Lower lobe of right lung (tissue), 2 donors: ENCODE measurements at regions not wholly inside any gene's neighbourhood (a gene's known extent, or its start where the extent isn't known, plus 50 kb on each side); places are given as distances from the start of the nearest gene placed in this dataset.

Source experiments
- ATAC-seq, 2 donors: fragments of 200-7000 bp; cut with Tn5 transposase; one replicate each; pipeline ENCODE4 v1.9.1; 2020 to 2022; ENCODE audit warnings: mild to moderate bottlenecking in 2 of 2, moderate library complexity in 2 of 2
- DNase-seq: peaks from one replicate; pipeline ENCODE4 v3.0.0-alpha.2; 2020
- H3K27ac ChIP-seq: fragments of 200-600 bp; one replicate; pipeline ENCODE4 v1.8.0; 2022
- H3K27me3 ChIP-seq: fragments of 200-600 bp; one replicate; pipeline ENCODE4 v1.8.0; 2022; ENCODE audit warnings: low read depth
- H3K36me3 ChIP-seq: fragments of 200-600 bp; one replicate; pipeline ENCODE4 v1.8.0; 2022; ENCODE audit warnings: mild to moderate bottlenecking
- H3K4me1 ChIP-seq: fragments of 200-600 bp; one replicate; pipeline ENCODE4 v1.8.0; 2022
- H3K4me3 ChIP-seq: fragments of 200-600 bp; one replicate; pipeline ENCODE4 v1.8.0; 2022; ENCODE audit warnings: mild to moderate bottlenecking
- H3K9me3 ChIP-seq: fragments of 200-600 bp; one replicate; pipeline ENCODE4 v1.8.0; 2022
- intact Hi-C: fragments of 100-400 bp; cut with DNase I; formaldehyde crosslinking; loops from one replicate; pipeline ENCODE4 v1.11.0; 2022
- TF ChIP-seq, protein P1 (sequence below): fragments of 200-600 bp; IDR thresholded peaks from one replicate; pipeline ENCODE4 v1.8.0; 2022; ENCODE audit warnings: antibody characterized with exemption, mild to moderate bottlenecking
- donor health status: DM: no; HTN: yes; CAD: no; lungs with severe emphysema.

GRCh38 chr11:25941353-25941752, 390.6 kb upstream of the ANO3 start:
- intact Hi-C loops = no loop called here
- DNase-seq = no peak

GRCh38 chr11:25943031-25943430, 388.9 kb upstream of the ANO3 start:
- H3K4me1 ChIP-seq = no peaks in the 10 kb centered on the region
- no peaks in the 10 kb centered on the region for H3K9me3 ChIP-seq
- H3K4me3 ChIP-seq = no peak overlapping the region
- H3K36me3 ChIP-seq = no peaks in the 10 kb centered on the region
- DNase-seq = no peak
- H3K27ac ChIP-seq = no peak overlapping the region
- H3K27me3 ChIP-seq = no peaks in the 10 kb centered on the region
- intact Hi-C loops = no loop called here
- peak in 1 of 2 donors; percentile 56 for ATAC-seq
- TF ChIP-seq, protein P1, sequence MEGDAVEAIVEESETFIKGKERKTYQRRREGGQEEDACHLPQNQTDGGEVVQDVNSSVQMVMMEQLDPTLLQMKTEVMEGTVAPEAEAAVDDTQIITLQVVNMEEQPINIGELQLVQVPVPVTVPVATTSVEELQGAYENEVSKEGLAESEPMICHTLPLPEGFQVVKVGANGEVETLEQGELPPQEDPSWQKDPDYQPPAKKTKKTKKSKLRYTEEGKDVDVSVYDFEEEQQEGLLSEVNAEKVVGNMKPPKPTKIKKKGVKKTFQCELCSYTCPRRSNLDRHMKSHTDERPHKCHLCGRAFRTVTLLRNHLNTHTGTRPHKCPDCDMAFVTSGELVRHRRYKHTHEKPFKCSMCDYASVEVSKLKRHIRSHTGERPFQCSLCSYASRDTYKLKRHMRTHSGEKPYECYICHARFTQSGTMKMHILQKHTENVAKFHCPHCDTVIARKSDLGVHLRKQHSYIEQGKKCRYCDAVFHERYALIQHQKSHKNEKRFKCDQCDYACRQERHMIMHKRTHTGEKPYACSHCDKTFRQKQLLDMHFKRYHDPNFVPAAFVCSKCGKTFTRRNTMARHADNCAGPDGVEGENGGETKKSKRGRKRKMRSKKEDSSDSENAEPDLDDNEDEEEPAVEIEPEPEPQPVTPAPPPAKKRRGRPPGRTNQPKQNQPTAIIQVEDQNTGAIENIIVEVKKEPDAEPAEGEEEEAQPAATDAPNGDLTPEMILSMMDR = no peak

More at GRCh38 chr11:25941353-25941752, 390.6 kb upstream of the ANO3 start:
- no peaks in the 10 kb centered on the region for H3K36me3 ChIP-seq
- no peaks in the 10 kb centered on the region for H3K27me3 ChIP-seq
- ATAC-seq = no peak
- no peak overlapping the region for H3K4me3 ChIP-seq
- no peak overlapping the region for H3K27ac ChIP-seq
- TF ChIP-seq, protein P1 = no peak
- no peaks in the 10 kb centered on the region for H3K9me3 ChIP-seq
- no peaks in the 10 kb centered on the region for H3K4me1 ChIP-seq

GRCh38 chr11:25943777-25944661, 387.9 kb upstream of the ANO3 start:
- H3K36me3 ChIP-seq = no peaks in the 10 kb centered on the region
- H3K4me1 ChIP-seq = no peaks in the 10 kb centered on the region
- H3K27me3 ChIP-seq = no peaks in the 10 kb centered on the region
- no peak overlapping the region for H3K27ac ChIP-seq
- H3K9me3 ChIP-seq = no peaks in the 10 kb centered on the region
- DNase-seq = no peak
- no peak overlapping the region for H3K4me3 ChIP-seq
- TF ChIP-seq, protein P1 = no peak
- ATAC-seq = peak; percentile 40 to 48
- intact Hi-C loops = no loop called here

DNA sequence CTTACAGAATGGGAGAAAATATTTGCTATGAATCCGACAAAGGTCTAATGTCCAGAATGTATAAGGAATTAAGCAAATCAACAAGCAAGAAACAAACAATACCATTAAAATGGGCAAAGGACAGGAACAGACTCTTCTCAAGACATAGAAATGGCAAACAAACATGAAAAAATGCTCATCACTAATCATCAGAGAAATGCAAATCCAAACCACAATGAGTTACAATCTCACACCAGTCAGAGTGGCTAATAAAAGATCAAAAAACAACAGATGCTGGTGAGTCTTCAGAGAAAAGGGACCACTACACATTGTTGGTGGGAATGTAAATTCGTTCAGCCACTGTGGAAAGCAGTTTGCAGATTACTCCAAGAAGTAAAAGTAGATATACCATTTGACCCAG, 382.0 kb upstream of the ANO3 start:
- Histone ChIP-seq H3K36me3 (no peaks in the 10 kb centered on the region), H3K9me3 (no peaks in the 10 kb centered on the region), H3K4me3 (no peak overlapping the region), H3K27ac (no peak overlapping the region), H3K27me3 (no peaks in the 10 kb centered on the region), H3K4me1 (no peaks in the 10 kb centered on the region)
- no peak for ATAC-seq
- no peak for DNase-seq
- intact Hi-C loops = no loop called here
- TF ChIP-seq, protein P1 = no peak

DNA sequence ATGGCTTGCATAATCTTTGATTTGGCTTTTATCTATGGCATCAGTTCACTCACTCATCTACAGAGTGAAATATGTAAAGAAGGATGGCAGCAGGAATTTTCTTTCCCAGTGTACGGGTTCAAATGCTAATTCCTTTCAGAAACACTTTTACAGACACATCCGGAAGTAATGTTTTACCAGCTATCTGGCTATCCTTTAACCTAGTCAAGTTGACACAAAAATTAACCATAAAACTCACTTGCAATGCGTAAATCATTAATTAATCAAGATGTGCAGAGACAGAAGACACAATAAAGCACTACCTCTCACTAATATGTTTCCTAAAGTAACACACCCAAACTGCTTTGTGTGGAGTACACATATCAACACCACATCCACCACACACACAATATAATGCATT, 378.9 kb upstream of the ANO3 start:
- Histone ChIP-seq H3K4me1 (no peaks in the 10 kb centered on the region), H3K27me3 (no peaks in the 10 kb centered on the region), H3K4me3 (no peak overlapping the region), H3K27ac (no peak overlapping the region), H3K9me3 (no peaks in the 10 kb centered on the region), H3K36me3 (no peaks in the 10 kb centered on the region)
- ATAC-seq (no peak), DNase-seq (no peak)
- intact Hi-C loops = no loop called here
- TF ChIP-seq, protein P1 = no peak
